IMR-90 (cell line): ENCODE measurements at regions not wholly inside any gene's neighbourhood (a gene's known extent, or its start where the extent isn't known, plus 50 kb on each side); places are given as distances from the start of the nearest gene placed in this dataset.

Experiments used
- ATAC-seq: fragments of 200-7000 bp; cut with Tn5 transposase; 2 replicates; pipeline ENCODE4 v1.9.1; 2020; ENCODE audit warnings: low read depth, mild to moderate bottlenecking, moderate library complexity
- BruUV-seq: library from RNA; stranded (reverse); fragments of 400-500 nt; replicated peaks from 2 replicates; lab custom pipeline; 2021; lab: Mats Ljungman, UMichigan
- CTCF ChIA-PET: fragments of 300-600 bp; formaldehyde crosslinking; extraction: SDS; loops from one replicate; lab custom pipeline; 2021; ENCODE audit warnings: antibody characterized with exemption; lab: Yijun Ruan, JAX
- POLR2A ChIA-PET: fragments of 300-600 bp; sonication (Branson Sonifier 250); formaldehyde crosslinking; loops from one replicate; lab custom pipeline; 2022; ENCODE audit warnings: antibody characterized with exemption; ENCODE audit not compliant: unreplicated experiment; lab: Charles Lee
- DNase-seq: peaks from one replicate; pipeline ENCODE4 v3.0.0; 2013
- H2AFZ ChIP-seq: replicated peaks from 2 replicates; pipeline ENCODE3; 2013; ENCODE audit warnings: low read length, mild to moderate bottlenecking; ENCODE audit not compliant: poor library complexity
- H2AK5ac ChIP-seq: 2 replicates; pipeline ENCODE4 v1.6.1; 2013; ENCODE audit warnings: low read depth, low read length, inconsistent platforms
- H2AK9ac ChIP-seq: replicated peaks from 2 replicates; pipeline ENCODE3; 2013; ENCODE audit warnings: mild to moderate bottlenecking, low read depth, low read length, moderate library complexity; ENCODE audit not compliant: poor library complexity
- H2BK120ac ChIP-seq: 2 replicates; pipeline ENCODE4 v1.6.1; 2013; ENCODE audit warnings: low read depth, low read length, inconsistent platforms
- H2BK15ac ChIP-seq: 3 replicates; pipeline ENCODE4 v1.6.1; 2013; ENCODE audit warnings: low read depth, low read length, inconsistent platforms
- H2BK20ac ChIP-seq: 2 replicates; pipeline ENCODE4 v1.6.1; 2013; ENCODE audit warnings: low read depth, mild to moderate bottlenecking, inconsistent platforms, low read length, moderate library complexity
- H2BK5ac ChIP-seq: 2 replicates; pipeline ENCODE4 v1.6.1; 2013; ENCODE audit warnings: mild to moderate bottlenecking, low read depth, low read length, inconsistent platforms; ENCODE audit not compliant: poor library complexity, severe bottlenecking
- H3K14ac ChIP-seq: replicated peaks from 2 replicates; pipeline ENCODE4 v1.6.1; 2013; ENCODE audit warnings: low read depth, low read length, inconsistent platforms
- H3K18ac ChIP-seq: 2 replicates; pipeline ENCODE4 v1.6.1; 2013; ENCODE audit warnings: low read depth, low read length, control low read depth
- H3K23ac ChIP-seq: 2 replicates; pipeline ENCODE4 v1.6.1; 2013; ENCODE audit warnings: low read depth, low read length, inconsistent platforms
- H3K27ac ChIP-seq: 2 replicates; pipeline ENCODE4 v1.5.1; 2013; ENCODE audit warnings: mild to moderate bottlenecking, control low read depth, low read length; ENCODE audit not compliant: insufficient read depth
- H3K27me3 ChIP-seq: 2 replicates; pipeline ENCODE4 v1.6.1; 2013; ENCODE audit warnings: low read length; ENCODE audit not compliant: control insufficient read depth, insufficient read depth
- H3K36me3 ChIP-seq: 2 replicates; pipeline ENCODE4 v1.6.1; 2013; ENCODE audit warnings: low read length, mixed read lengths; ENCODE audit not compliant: control insufficient read depth, insufficient read depth
- H3K4ac ChIP-seq: 2 replicates; pipeline ENCODE4 v1.6.1; 2013; ENCODE audit warnings: low read depth, low read length, inconsistent platforms
- H3K4me1 ChIP-seq: 2 replicates; pipeline ENCODE4 v1.6.1; 2013; ENCODE audit warnings: low read length, mixed read lengths; ENCODE audit not compliant: control insufficient read depth, insufficient read depth
- H3K4me2 ChIP-seq: 2 replicates; pipeline ENCODE4 v1.6.1; 2013; ENCODE audit warnings: low read depth, mild to moderate bottlenecking, control low read depth, low read length, moderate library complexity
- H3K4me3 ChIP-seq: 2 replicates; pipeline ENCODE4 v1.5.1; 2013; ENCODE audit warnings: low read depth, mild to moderate bottlenecking, control low read depth, low read length, moderate library complexity; ENCODE audit not compliant: insufficient read depth
- H3K56ac ChIP-seq: 2 replicates; pipeline ENCODE4 v1.6.1; 2013; ENCODE audit warnings: low read length, inconsistent platforms; ENCODE audit not compliant: insufficient read depth; ENCODE audit errors: extremely low read depth
- H3K79me1 ChIP-seq, 2 experiments: 2 replicates each; pipeline ENCODE4 v1.6.1; 2013; ENCODE audit warnings: low read length in 2 of 2, inconsistent platforms in 1 of 2, low read depth in 1 of 2
- H3K9ac ChIP-seq: 2 replicates; pipeline ENCODE4 v1.6.1; 2013; ENCODE audit warnings: low read depth, low read length, control low read depth
- H3K9me1 ChIP-seq: 2 replicates; pipeline ENCODE4 v1.6.1; 2013; ENCODE audit warnings: low read length, inconsistent platforms; ENCODE audit not compliant: insufficient read depth
- H3K9me3 ChIP-seq: 2 replicates; pipeline ENCODE4 v1.6.1; 2013; ENCODE audit warnings: low read length; ENCODE audit not compliant: control insufficient read depth, insufficient read depth
- H4K20me1 ChIP-seq: 2 replicates; pipeline ENCODE4 v1.6.1; 2013; ENCODE audit warnings: low read length, inconsistent platforms; ENCODE audit not compliant: insufficient read depth
- H4K5ac ChIP-seq: 2 replicates; pipeline ENCODE4 v1.6.1; 2013; ENCODE audit warnings: mild to moderate bottlenecking, low read depth, low read length, control low read depth
- H4K8ac ChIP-seq, 2 experiments: 2 replicates each; pipeline ENCODE4 v1.6.1; 2013; ENCODE audit warnings: low read depth in 2 of 2, low read length in 2 of 2, control low read depth in 1 of 2, inconsistent platforms in 1 of 2
- H4K91ac ChIP-seq: 2 replicates; pipeline ENCODE4 v1.6.1; 2013; ENCODE audit warnings: low read depth, low read length, inconsistent platforms; ENCODE audit not compliant: insufficient read depth
- BHLHE40 ChIP-seq: fragments of 150-350 bp; IDR thresholded peaks from 2 replicates; pipeline ENCODE4 v1.6.1; 2016; ENCODE audit warnings: mild to moderate bottlenecking, low read depth, low read length
- MAFK ChIP-seq: IDR thresholded peaks from 2 replicates; pipeline ENCODE4 v1.6.1; 2012; ENCODE audit warnings: low read depth, low read length, improper control_type of control experiment
- MXI1 ChIP-seq: IDR thresholded peaks from 2 replicates; pipeline ENCODE4 v1.6.1; 2012; ENCODE audit warnings: low read depth, mild to moderate bottlenecking, low read length, moderate library complexity, borderline replicate concordance
- NFE2L2 ChIP-seq: fragments of 150-350 bp; IDR thresholded peaks from 2 replicates; pipeline ENCODE4 v1.6.1; 2016; ENCODE audit warnings: low read depth, mild to moderate bottlenecking, low read length
- POLR2A ChIP-seq: IDR thresholded peaks from 2 replicates; pipeline ENCODE4 v1.6.1; 2012; ENCODE audit warnings: mild to moderate bottlenecking, low read depth, low read length
- RAD21 ChIP-seq: IDR thresholded peaks from 2 replicates; pipeline ENCODE4 v1.6.1; 2012; ENCODE audit warnings: low read length, improper control_type of control experiment
- RCOR1 ChIP-seq: IDR thresholded peaks from 2 replicates; pipeline ENCODE4 v1.6.1; 2012; ENCODE audit warnings: mild to moderate bottlenecking, low read length, improper control_type of control experiment; ENCODE audit not compliant: insufficient replicate concordance
- SMC3 ChIP-seq: fragments of 150-350 bp; IDR thresholded peaks from 2 replicates; pipeline ENCODE4 v1.6.1; 2016; ENCODE audit warnings: low read depth, mild to moderate bottlenecking, antibody characterized with exemption, low read length, moderate library complexity
- WGBS, 2 experiments: methylation state at CpG; one replicate each; pipeline versions ENCODE4 v1.1.5 to v1.1.7; 2013; ENCODE audit warnings: missing lambda C conversion rate in 2 of 2; ENCODE audit not compliant: insufficient read length in 1 of 2; ENCODE audit errors: extremely low coverage in 2 of 2; 5-methylcytosine and 5-hydroxymethylcytosine counted together
- dilution Hi-C: fragments of 300-500 bp; cut with HindIII; formaldehyde crosslinking; loops from one replicate; pipeline ENCODE4 v1.14.3; 2018; ENCODE audit warnings: low sequenced_read_pairs; ENCODE audit not compliant: unreplicated experiment
- in situ Hi-C: fragments of 300-500 bp; cut with MboI; formaldehyde crosslinking; loops from 3 replicates; pipeline ENCODE4 v1.14.3; 2019; ENCODE audit warnings: low sequenced_read_pairs, inconsistent platforms, mixed read lengths
- intact Hi-C: fragments of 100-400 bp; cut with micrococcal nuclease; formaldehyde crosslinking; loops from 2 replicates; pipeline ENCODE4 v1.10.0; 2022
- TF ChIP-seq, protein P1 (sequence below): conservative IDR thresholded peaks from 2 replicates; pipeline ENCODE4 v1.5.1; 2012; ENCODE audit warnings: mild to moderate bottlenecking, low read depth, low read length, improper control_type of control experiment

DNA sequence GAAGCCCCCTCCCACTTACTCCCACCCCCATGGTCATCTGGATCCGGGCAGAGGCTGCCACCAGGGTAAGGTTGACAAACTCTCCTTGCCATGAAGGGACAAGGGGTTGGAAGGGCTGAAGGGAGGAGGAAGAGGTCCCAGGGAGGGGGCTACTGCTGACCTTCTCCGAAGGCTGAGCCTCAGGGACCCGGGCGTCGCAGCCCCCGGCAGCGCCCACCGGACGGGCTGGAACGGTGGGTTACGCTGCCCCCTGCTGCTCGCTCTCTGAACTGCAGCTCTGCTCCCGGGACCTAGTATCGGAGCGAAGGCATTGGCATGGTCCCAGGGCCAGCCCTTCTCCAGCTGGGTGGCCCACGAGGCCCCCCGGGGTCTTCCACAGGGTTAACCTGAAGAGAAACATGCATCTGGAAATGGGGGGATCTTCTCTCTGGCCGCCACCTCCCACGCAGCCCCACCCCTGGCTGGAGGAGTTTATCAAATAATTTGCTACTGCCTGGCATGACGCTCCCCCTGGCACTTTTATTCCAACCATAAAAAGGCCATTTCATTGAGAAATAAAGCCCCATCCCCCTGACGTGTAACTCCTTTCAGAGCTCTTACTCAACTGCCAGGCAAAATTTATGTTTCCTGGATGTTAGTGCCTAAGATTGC lies 70.4 kb upstream of the TARDBP start:
- Histone ChIP-seq H2AK5ac (no peak overlapping the region), H4K91ac (no peak overlapping the region), H3K27ac (no peak overlapping the region), H2AK9ac (no peak overlapping the region), H4K8ac (no peak overlapping the region), H4K20me1 (no peaks in the 10 kb centered on the region), H3K9ac (no peak overlapping the region), H3K4me3 (no peak overlapping the region), H2BK5ac (no peak overlapping the region), H3K36me3 (no peaks in the 10 kb centered on the region), H3K14ac (no peak overlapping the region), H3K4ac (no peak overlapping the region), H3K4me2 (peak overlapping the region; percentile 67; the same call in 1 of the 2 replicates), H3K79me1 (no peaks in the 10 kb centered on the region), H4K5ac (no peak overlapping the region), H3K9me3 (no peaks in the 10 kb centered on the region), H3K9me1 (no peaks in the 10 kb centered on the region), H2BK20ac (no peak overlapping the region), H2BK120ac (no peak overlapping the region), H2BK15ac (no peak overlapping the region), H3K4me1 (peaks cover 7% of the 10 kb centered on the region; the same call in 1 of the 2 replicates), H3K27me3 (peaks cover 41% of the 10 kb centered on the region), H3K56ac (no peak overlapping the region), H2AFZ (peak overlapping the region; percentile 81), H3K18ac (no peak overlapping the region), H3K23ac (no peak overlapping the region)
- WGBS, 2 experiments = 8% methylated on average over 6 of the region's 21 CpGs; no CpG with 5 or more reads in 1 of the 2 experiments
- no peak for TF ChIP-seq MAFK
- TF ChIP-seq RCOR1 = no peak
- TF ChIP-seq, protein P1, sequence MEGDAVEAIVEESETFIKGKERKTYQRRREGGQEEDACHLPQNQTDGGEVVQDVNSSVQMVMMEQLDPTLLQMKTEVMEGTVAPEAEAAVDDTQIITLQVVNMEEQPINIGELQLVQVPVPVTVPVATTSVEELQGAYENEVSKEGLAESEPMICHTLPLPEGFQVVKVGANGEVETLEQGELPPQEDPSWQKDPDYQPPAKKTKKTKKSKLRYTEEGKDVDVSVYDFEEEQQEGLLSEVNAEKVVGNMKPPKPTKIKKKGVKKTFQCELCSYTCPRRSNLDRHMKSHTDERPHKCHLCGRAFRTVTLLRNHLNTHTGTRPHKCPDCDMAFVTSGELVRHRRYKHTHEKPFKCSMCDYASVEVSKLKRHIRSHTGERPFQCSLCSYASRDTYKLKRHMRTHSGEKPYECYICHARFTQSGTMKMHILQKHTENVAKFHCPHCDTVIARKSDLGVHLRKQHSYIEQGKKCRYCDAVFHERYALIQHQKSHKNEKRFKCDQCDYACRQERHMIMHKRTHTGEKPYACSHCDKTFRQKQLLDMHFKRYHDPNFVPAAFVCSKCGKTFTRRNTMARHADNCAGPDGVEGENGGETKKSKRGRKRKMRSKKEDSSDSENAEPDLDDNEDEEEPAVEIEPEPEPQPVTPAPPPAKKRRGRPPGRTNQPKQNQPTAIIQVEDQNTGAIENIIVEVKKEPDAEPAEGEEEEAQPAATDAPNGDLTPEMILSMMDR = peak; percentile 76
- peak; percentile 50 for TF ChIP-seq SMC3
- TF ChIP-seq RAD21 = peak; percentile 73
- TF ChIP-seq BHLHE40 = no peak
- TF ChIP-seq MXI1 = no peak
- no peak for TF ChIP-seq NFE2L2
- no peak for TF ChIP-seq POLR2A
- intact Hi-C loops = loop anchor here (1.0 kb wide), 1 partner anchor 435 kb away; no protein-coding TSS in a partner anchor
- ATAC-seq = peak; percentile 80
- CTCF ChIA-PET = interaction anchor here (0.9 to 1.2 kb wide), 5 partner anchors 9 to 73 kb away, joined by 3 to 6 read pairs (median 4); no protein-coding TSS in a partner anchor
- in situ Hi-C loops = loop anchor here (5.0 kb wide), 1 partner anchor 430 kb away; no protein-coding TSS in a partner anchor
- POLR2A ChIA-PET = no interaction called here
- dilution Hi-C loops = no loop called here
- no TSS peak for BruUV-seq
- DNase-seq = no peak
